Liver (tissue), 3 donors: ENCODE measurements at regions not wholly inside any gene's neighbourhood (a gene's known extent, or its start where the extent isn't known, plus 50 kb on each side); places are given as distances from the start of the nearest gene placed in this dataset.

Experiments used
- EGR1 ChIP-seq, 2 donors: IDR thresholded peaks; 2 replicates each; pipeline ENCODE4 v1.6.1; 2016 to 2018; ENCODE audit warnings: antibody characterized with exemption in 2 of 2, low read depth in 2 of 2
- FOXA1 ChIP-seq: IDR thresholded peaks from 2 replicates; pipeline ENCODE4 v1.6.1; 2016; ENCODE audit warnings: antibody characterized with exemption
- GABPA ChIP-seq, 2 donors: IDR thresholded peaks in 1 of 2; conservative IDR thresholded peaks in 1 of 2; 2 replicates each; pipeline ENCODE4 v1.6.1; 2016; ENCODE audit warnings: antibody characterized with exemption in 2 of 2, mild to moderate bottlenecking in 1 of 2, moderate library complexity in 1 of 2
- HNF4A ChIP-seq, 2 donors: conservative IDR thresholded peaks; 2 replicates each; pipeline ENCODE4 v1.6.1; 2016; ENCODE audit warnings: antibody characterized with exemption in 2 of 2, mild to moderate bottlenecking in 2 of 2
- JUND ChIP-seq, 2 donors: IDR thresholded peaks; 2 replicates each; pipeline ENCODE4 v1.6.1; 2016; ENCODE audit warnings: antibody characterized with exemption in 2 of 2
- RAD21 ChIP-seq, 2 donors: IDR thresholded peaks; 2 replicates each; pipeline ENCODE4 v1.6.1; 2016; ENCODE audit warnings: antibody characterized with exemption in 2 of 2, mild to moderate bottlenecking in 2 of 2
- SP1 ChIP-seq: IDR thresholded peaks from 2 replicates; pipeline ENCODE4 v1.6.1; 2018; ENCODE audit warnings: antibody characterized with exemption, mild to moderate bottlenecking
- TAF1 ChIP-seq: conservative IDR thresholded peaks from 2 replicates; pipeline ENCODE4 v1.6.1; 2016; ENCODE audit warnings: antibody characterized with exemption, mild to moderate bottlenecking
- YY1 ChIP-seq: IDR thresholded peaks from 2 replicates; pipeline ENCODE4 v1.6.1; 2016; ENCODE audit warnings: antibody characterized with exemption, mild to moderate bottlenecking
- TF ChIP-seq, protein P1 (sequence below): fragments of 150-350 bp; IDR thresholded peaks from 2 replicates; pipeline ENCODE4 v1.5.1; 2017; ENCODE audit warnings: improper control_type of control experiment, low read depth, low read length; ENCODE audit not compliant: missing input control
- TF ChIP-seq, protein P2 (sequence below): IDR thresholded peaks from 2 replicates; pipeline ENCODE4 v1.6.1; 2016; ENCODE audit warnings: antibody characterized with exemption
- TF ChIP-seq, protein P3 (sequence below): IDR thresholded peaks from 2 replicates; pipeline ENCODE4 v1.6.1; 2016; ENCODE audit warnings: antibody characterized with exemption, mild to moderate bottlenecking
- TF ChIP-seq, protein P4 (sequence below): IDR thresholded peaks from 2 replicates; pipeline ENCODE4 v1.6.1; 2016; ENCODE audit warnings: antibody characterized with exemption
- donor health status: healthy.
- donor health status: healthy.

- TF ChIP-seq, protein P1, sequence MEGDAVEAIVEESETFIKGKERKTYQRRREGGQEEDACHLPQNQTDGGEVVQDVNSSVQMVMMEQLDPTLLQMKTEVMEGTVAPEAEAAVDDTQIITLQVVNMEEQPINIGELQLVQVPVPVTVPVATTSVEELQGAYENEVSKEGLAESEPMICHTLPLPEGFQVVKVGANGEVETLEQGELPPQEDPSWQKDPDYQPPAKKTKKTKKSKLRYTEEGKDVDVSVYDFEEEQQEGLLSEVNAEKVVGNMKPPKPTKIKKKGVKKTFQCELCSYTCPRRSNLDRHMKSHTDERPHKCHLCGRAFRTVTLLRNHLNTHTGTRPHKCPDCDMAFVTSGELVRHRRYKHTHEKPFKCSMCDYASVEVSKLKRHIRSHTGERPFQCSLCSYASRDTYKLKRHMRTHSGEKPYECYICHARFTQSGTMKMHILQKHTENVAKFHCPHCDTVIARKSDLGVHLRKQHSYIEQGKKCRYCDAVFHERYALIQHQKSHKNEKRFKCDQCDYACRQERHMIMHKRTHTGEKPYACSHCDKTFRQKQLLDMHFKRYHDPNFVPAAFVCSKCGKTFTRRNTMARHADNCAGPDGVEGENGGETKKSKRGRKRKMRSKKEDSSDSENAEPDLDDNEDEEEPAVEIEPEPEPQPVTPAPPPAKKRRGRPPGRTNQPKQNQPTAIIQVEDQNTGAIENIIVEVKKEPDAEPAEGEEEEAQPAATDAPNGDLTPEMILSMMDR: no peak
- no peak for TF ChIP-seq GABPA (IDR thresholded peaks at IDR 0.05 in 1 of 2, conservative IDR thresholded peaks at IDR 0.05 in 1 of 2)
- TF ChIP-seq, protein P2, sequence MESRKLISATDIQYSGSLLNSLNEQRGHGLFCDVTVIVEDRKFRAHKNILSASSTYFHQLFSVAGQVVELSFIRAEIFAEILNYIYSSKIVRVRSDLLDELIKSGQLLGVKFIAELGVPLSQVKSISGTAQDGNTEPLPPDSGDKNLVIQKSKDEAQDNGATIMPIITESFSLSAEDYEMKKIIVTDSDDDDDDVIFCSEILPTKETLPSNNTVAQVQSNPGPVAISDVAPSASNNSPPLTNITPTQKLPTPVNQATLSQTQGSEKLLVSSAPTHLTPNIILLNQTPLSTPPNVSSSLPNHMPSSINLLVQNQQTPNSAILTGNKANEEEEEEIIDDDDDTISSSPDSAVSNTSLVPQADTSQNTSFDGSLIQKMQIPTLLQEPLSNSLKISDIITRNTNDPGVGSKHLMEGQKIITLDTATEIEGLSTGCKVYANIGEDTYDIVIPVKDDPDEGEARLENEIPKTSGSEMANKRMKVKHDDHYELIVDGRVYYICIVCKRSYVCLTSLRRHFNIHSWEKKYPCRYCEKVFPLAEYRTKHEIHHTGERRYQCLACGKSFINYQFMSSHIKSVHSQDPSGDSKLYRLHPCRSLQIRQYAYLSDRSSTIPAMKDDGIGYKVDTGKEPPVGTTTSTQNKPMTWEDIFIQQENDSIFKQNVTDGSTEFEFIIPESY: no peak
- TF ChIP-seq, protein P3, sequence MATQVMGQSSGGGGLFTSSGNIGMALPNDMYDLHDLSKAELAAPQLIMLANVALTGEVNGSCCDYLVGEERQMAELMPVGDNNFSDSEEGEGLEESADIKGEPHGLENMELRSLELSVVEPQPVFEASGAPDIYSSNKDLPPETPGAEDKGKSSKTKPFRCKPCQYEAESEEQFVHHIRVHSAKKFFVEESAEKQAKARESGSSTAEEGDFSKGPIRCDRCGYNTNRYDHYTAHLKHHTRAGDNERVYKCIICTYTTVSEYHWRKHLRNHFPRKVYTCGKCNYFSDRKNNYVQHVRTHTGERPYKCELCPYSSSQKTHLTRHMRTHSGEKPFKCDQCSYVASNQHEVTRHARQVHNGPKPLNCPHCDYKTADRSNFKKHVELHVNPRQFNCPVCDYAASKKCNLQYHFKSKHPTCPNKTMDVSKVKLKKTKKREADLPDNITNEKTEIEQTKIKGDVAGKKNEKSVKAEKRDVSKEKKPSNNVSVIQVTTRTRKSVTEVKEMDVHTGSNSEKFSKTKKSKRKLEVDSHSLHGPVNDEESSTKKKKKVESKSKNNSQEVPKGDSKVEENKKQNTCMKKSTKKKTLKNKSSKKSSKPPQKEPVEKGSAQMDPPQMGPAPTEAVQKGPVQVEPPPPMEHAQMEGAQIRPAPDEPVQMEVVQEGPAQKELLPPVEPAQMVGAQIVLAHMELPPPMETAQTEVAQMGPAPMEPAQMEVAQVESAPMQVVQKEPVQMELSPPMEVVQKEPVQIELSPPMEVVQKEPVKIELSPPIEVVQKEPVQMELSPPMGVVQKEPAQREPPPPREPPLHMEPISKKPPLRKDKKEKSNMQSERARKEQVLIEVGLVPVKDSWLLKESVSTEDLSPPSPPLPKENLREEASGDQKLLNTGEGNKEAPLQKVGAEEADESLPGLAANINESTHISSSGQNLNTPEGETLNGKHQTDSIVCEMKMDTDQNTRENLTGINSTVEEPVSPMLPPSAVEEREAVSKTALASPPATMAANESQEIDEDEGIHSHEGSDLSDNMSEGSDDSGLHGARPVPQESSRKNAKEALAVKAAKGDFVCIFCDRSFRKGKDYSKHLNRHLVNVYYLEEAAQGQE: no peak
- no peak for TF ChIP-seq HNF4A (conservative IDR thresholded peaks at IDR 0.05)
- no peak for TF ChIP-seq JUND (IDR thresholded peaks at IDR 0.05)
- TF ChIP-seq SP1: no peak
- TF ChIP-seq YY1: no peak
- TF ChIP-seq FOXA1: no peak
- TF ChIP-seq, protein P4, sequence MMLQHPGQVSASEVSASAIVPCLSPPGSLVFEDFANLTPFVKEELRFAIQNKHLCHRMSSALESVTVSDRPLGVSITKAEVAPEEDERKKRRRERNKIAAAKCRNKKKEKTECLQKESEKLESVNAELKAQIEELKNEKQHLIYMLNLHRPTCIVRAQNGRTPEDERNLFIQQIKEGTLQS: no peak
- no peak for TF ChIP-seq RAD21 (IDR thresholded peaks at IDR 0.05)
- no peak for TF ChIP-seq EGR1 (IDR thresholded peaks at IDR 0.05; ENCODE audit: low read depth in 2 of 2)
- TF ChIP-seq TAF1: no peak
Measured at GRCh38 chr6:169344750-169345065, 91.1 kb upstream of the THBS2 start.
